HEK293 (cell line): ENCODE measurements at regions not wholly inside any gene's neighbourhood (a gene's known extent, or its start where the extent isn't known, plus 50 kb on each side); places are given as distances from the start of the nearest gene placed in this dataset.

Source experiments
- BCL11A ChIP-seq: fragments of 450-650 bp; formaldehyde crosslinking; IDR thresholded peaks from 2 replicates; pipeline ENCODE4 v1.5.1; 2016; ENCODE audit warnings: low read depth, missing biosample characterization, missing genetic modification characterization
- FEZF1 ChIP-seq: fragments of 450-650 bp; formaldehyde crosslinking; IDR thresholded peaks from 2 replicates; pipeline ENCODE4 v1.5.1; 2016; ENCODE audit warnings: missing biosample characterization, missing genetic modification characterization
- GFI1B ChIP-seq: fragments of 450-650 bp; formaldehyde crosslinking; IDR thresholded peaks from 2 replicates; pipeline ENCODE4 v1.5.1; 2016; ENCODE audit warnings: missing biosample characterization, missing genetic modification characterization
- GLI2 ChIP-seq: fragments of 450-650 bp; formaldehyde crosslinking; IDR thresholded peaks from 2 replicates; pipeline ENCODE4; 2017; ENCODE audit warnings: missing biosample characterization, missing genetic modification characterization, low read depth, borderline replicate concordance
- GLIS1 ChIP-seq: fragments of 450-650 bp; formaldehyde crosslinking; IDR thresholded peaks from 2 replicates; pipeline ENCODE4 v1.5.1; 2016; ENCODE audit warnings: missing biosample characterization, missing genetic modification characterization
- GLIS2 ChIP-seq: fragments of 450-650 bp; formaldehyde crosslinking; IDR thresholded peaks from 2 replicates; pipeline ENCODE4 v1.5.1; 2016; ENCODE audit warnings: missing biosample characterization, missing genetic modification characterization
- HOXA7 ChIP-seq: sonication (generic); formaldehyde crosslinking; IDR thresholded peaks from 2 replicates; pipeline ENCODE4 v1.8.1; 2022; ENCODE audit warnings: missing genetic modification reagents, borderline replicate concordance
- HOXC10 ChIP-seq: sonication (generic); formaldehyde crosslinking; IDR thresholded peaks from 2 replicates; pipeline ENCODE4 v1.8.1; 2023; ENCODE audit warnings: mild to moderate bottlenecking, missing genetic modification reagents
- KLF10 ChIP-seq: fragments of 450-650 bp; IDR thresholded peaks from 2 replicates; pipeline ENCODE4 v1.5.1; 2018; ENCODE audit warnings: missing biosample characterization, mild to moderate bottlenecking, missing genetic modification characterization
- KLF16 ChIP-seq: fragments of 450-650 bp; formaldehyde crosslinking; IDR thresholded peaks from 2 replicates; pipeline ENCODE4 v1.5.1; 2017; ENCODE audit warnings: missing biosample characterization, missing genetic modification characterization
- OVOL3 ChIP-seq: fragments of 450-650 bp; formaldehyde crosslinking; IDR thresholded peaks from 2 replicates; pipeline ENCODE4 v1.5.1; 2016; ENCODE audit warnings: missing biosample characterization, missing genetic modification characterization
- PRDM10 ChIP-seq: fragments of 450-650 bp; formaldehyde crosslinking; IDR thresholded peaks from 2 replicates; pipeline ENCODE4 v1.5.1; 2016; ENCODE audit warnings: missing biosample characterization, missing genetic modification characterization
- SP2 ChIP-seq: fragments of 450-650 bp; formaldehyde crosslinking; IDR thresholded peaks from 2 replicates; pipeline ENCODE4 v1.5.1; 2016; ENCODE audit warnings: missing biosample characterization, missing genetic modification characterization
- SP7 ChIP-seq: fragments of 450-650 bp; formaldehyde crosslinking; IDR thresholded peaks from 2 replicates; pipeline ENCODE4 v1.5.1; 2016; ENCODE audit warnings: missing biosample characterization, missing genetic modification characterization
- TCF7L2 ChIP-seq: IDR thresholded peaks from 2 replicates; pipeline ENCODE4 v1.6.1; 2011; ENCODE audit warnings: low read depth, mild to moderate bottlenecking, inconsistent platforms, low read length, moderate library complexity, borderline replicate concordance
- WT1 ChIP-seq: fragments of 450-650 bp; formaldehyde crosslinking; IDR thresholded peaks from 2 replicates; pipeline ENCODE4 v1.5.1; 2016; ENCODE audit warnings: missing biosample characterization, missing genetic modification characterization
- ZBTB48 ChIP-seq: fragments of 450-650 bp; formaldehyde crosslinking; IDR thresholded peaks from 2 replicates; pipeline ENCODE4 v1.5.1; 2016; ENCODE audit warnings: missing biosample characterization, missing genetic modification characterization
- ZFP41 ChIP-seq: fragments of 450-650 bp; formaldehyde crosslinking; IDR thresholded peaks from 2 replicates; pipeline ENCODE4 v1.5.1; 2016; ENCODE audit warnings: missing biosample characterization, missing genetic modification characterization, borderline replicate concordance
- ZNF133 ChIP-seq: fragments of 450-650 bp; formaldehyde crosslinking; IDR thresholded peaks from 2 replicates; pipeline ENCODE4 v1.5.1; 2016; ENCODE audit warnings: missing biosample characterization, missing genetic modification characterization
- ZNF146 ChIP-seq: fragments of 450-650 bp; formaldehyde crosslinking; IDR thresholded peaks from 2 replicates; pipeline ENCODE4 v1.5.1; 2016; ENCODE audit warnings: missing biosample characterization, missing genetic modification characterization
- ZNF169 ChIP-seq: fragments of 450-650 bp; formaldehyde crosslinking; IDR thresholded peaks from 2 replicates; pipeline ENCODE4 v1.5.1; 2016; ENCODE audit warnings: missing biosample characterization, missing genetic modification characterization
- ZNF175 ChIP-seq: fragments of 450-650 bp; formaldehyde crosslinking; IDR thresholded peaks from 2 replicates; pipeline ENCODE4 v1.5.1; 2016; ENCODE audit warnings: missing biosample characterization, missing genetic modification characterization
- ZNF184 ChIP-seq: fragments of 450-650 bp; IDR thresholded peaks from 2 replicates; pipeline ENCODE4 v1.5.1; 2018; ENCODE audit warnings: missing biosample characterization, mild to moderate bottlenecking, missing genetic modification characterization
- ZNF239 ChIP-seq: fragments of 450-650 bp; formaldehyde crosslinking; IDR thresholded peaks from 2 replicates; pipeline ENCODE4 v1.5.1; 2016; ENCODE audit warnings: missing biosample characterization, missing genetic modification characterization
- ZNF280C ChIP-seq: fragments of 450-650 bp; formaldehyde crosslinking; IDR thresholded peaks from 2 replicates; pipeline ENCODE4 v1.5.1; 2016; ENCODE audit warnings: missing biosample characterization, missing genetic modification characterization
- ZNF324 ChIP-seq: fragments of 450-650 bp; formaldehyde crosslinking; IDR thresholded peaks from 2 replicates; pipeline ENCODE4 v1.5.1; 2016; ENCODE audit warnings: missing biosample characterization, missing genetic modification characterization
- ZNF354C ChIP-seq: fragments of 450-650 bp; formaldehyde crosslinking; IDR thresholded peaks from 2 replicates; pipeline ENCODE4 v1.5.1; 2016; ENCODE audit warnings: missing biosample characterization, missing genetic modification characterization, low read depth, borderline replicate concordance
- ZNF37A ChIP-seq: fragments of 450-650 bp; IDR thresholded peaks from 2 replicates; pipeline ENCODE4 v1.5.1; 2018; ENCODE audit warnings: missing biosample characterization, missing genetic modification characterization
- ZNF391 ChIP-seq: fragments of 450-650 bp; formaldehyde crosslinking; IDR thresholded peaks from 2 replicates; pipeline ENCODE4 v1.5.1; 2016; ENCODE audit warnings: low read depth, missing biosample characterization, missing genetic modification characterization, borderline replicate concordance
- ZNF394 ChIP-seq: fragments of 450-650 bp; formaldehyde crosslinking; IDR thresholded peaks from 2 replicates; pipeline ENCODE4 v1.5.1; 2016; ENCODE audit warnings: missing biosample characterization, missing genetic modification characterization, mild to moderate bottlenecking, moderate library complexity, borderline replicate concordance
- ZNF416 ChIP-seq: fragments of 450-650 bp; formaldehyde crosslinking; IDR thresholded peaks from 2 replicates; pipeline ENCODE4 v1.5.1; 2016; ENCODE audit warnings: missing biosample characterization, missing genetic modification characterization
- ZNF433 ChIP-seq: fragments of 450-650 bp; formaldehyde crosslinking; IDR thresholded peaks from 2 replicates; pipeline ENCODE4 v1.5.1; 2016; ENCODE audit warnings: missing biosample characterization, missing genetic modification characterization, low read depth
- ZNF501 ChIP-seq: fragments of 450-650 bp; formaldehyde crosslinking; IDR thresholded peaks from 2 replicates; pipeline ENCODE4 v1.5.1; 2016; ENCODE audit warnings: missing biosample characterization, missing genetic modification characterization
- ZNF558 ChIP-seq: fragments of 450-650 bp; formaldehyde crosslinking; IDR thresholded peaks from 2 replicates; pipeline ENCODE4 v1.5.1; 2016; ENCODE audit warnings: missing biosample characterization, missing genetic modification characterization
- ZNF843 ChIP-seq: fragments of 450-650 bp; formaldehyde crosslinking; IDR thresholded peaks from 2 replicates; pipeline ENCODE4 v1.5.1; 2016; ENCODE audit warnings: missing biosample characterization, missing genetic modification characterization
- ZSCAN16 ChIP-seq: fragments of 450-650 bp; formaldehyde crosslinking; IDR thresholded peaks from 2 replicates; pipeline ENCODE4 v1.5.1; 2016; ENCODE audit warnings: missing biosample characterization, missing genetic modification characterization
- TF ChIP-seq, protein P1 (sequence below): fragments of 450-650 bp; formaldehyde crosslinking; IDR thresholded peaks from 2 replicates; pipeline ENCODE4 v1.5.1; 2017; ENCODE audit warnings: missing biosample characterization, missing genetic modification characterization

- no peak for TF ChIP-seq ZNF133 (tag by site-specific recombination)
- TF ChIP-seq GLI2 (tag by site-specific recombination): no peak
- TF ChIP-seq PRDM10 (tag by site-specific recombination): no peak
- TF ChIP-seq ZNF146 (tag by site-specific recombination): no peak
- 0 out of 2 replicates have a peak, but pooled peaks have one; percentile 22 for TF ChIP-seq WT1 (tag by site-specific recombination)
- no peak for TF ChIP-seq FEZF1 (tag by site-specific recombination)
- no peak for TF ChIP-seq ZNF843 (tag by site-specific recombination)
- no peak for TF ChIP-seq ZNF558 (tag by site-specific recombination)
- TF ChIP-seq ZNF324 (tag by site-specific recombination): no peak
- TF ChIP-seq ZNF433: no peak
- no peak for TF ChIP-seq ZNF354C
- no peak for TF ChIP-seq ZNF391 (tag by site-specific recombination)
- TF ChIP-seq ZNF175: no peak
- no peak for TF ChIP-seq ZNF394 (tag by site-specific recombination)
- no peak for TF ChIP-seq GLIS2
- no peak for TF ChIP-seq ZNF184
- TF ChIP-seq ZNF501: no peak
- no peak for TF ChIP-seq ZBTB48
- TF ChIP-seq ZNF416: no peak
- TF ChIP-seq SP2 (tag by site-specific recombination): no peak
- no peak for TF ChIP-seq OVOL3 (tag by site-specific recombination)
- TF ChIP-seq ZNF280C (tag by site-specific recombination): no peak
- peak; percentile 94 for TF ChIP-seq GFI1B
- TF ChIP-seq ZNF37A (tag by site-specific recombination): no peak
- TF ChIP-seq TCF7L2: no peak
- TF ChIP-seq BCL11A: no peak
- no peak for TF ChIP-seq ZNF169
- no peak for TF ChIP-seq ZFP41 (tag by site-specific recombination)
- no peak for TF ChIP-seq KLF10 (tag by site-specific recombination)
- TF ChIP-seq KLF16 (tag by site-specific recombination): no peak
- TF ChIP-seq HOXA7 (CRISPR knock-in tag): no peak
- no peak for TF ChIP-seq ZNF239 (tag by site-specific recombination)
- TF ChIP-seq HOXC10: no peak
- 0 out of 2 replicates have a peak, but pooled peaks have one; percentile 39 for TF ChIP-seq SP7 (tag by site-specific recombination)
- TF ChIP-seq GLIS1 (tag by site-specific recombination): peak; percentile 30; the same call in 1 of the 2 replicates
- no peak for TF ChIP-seq ZSCAN16 (tag by site-specific recombination)
- TF ChIP-seq, protein P1, sequence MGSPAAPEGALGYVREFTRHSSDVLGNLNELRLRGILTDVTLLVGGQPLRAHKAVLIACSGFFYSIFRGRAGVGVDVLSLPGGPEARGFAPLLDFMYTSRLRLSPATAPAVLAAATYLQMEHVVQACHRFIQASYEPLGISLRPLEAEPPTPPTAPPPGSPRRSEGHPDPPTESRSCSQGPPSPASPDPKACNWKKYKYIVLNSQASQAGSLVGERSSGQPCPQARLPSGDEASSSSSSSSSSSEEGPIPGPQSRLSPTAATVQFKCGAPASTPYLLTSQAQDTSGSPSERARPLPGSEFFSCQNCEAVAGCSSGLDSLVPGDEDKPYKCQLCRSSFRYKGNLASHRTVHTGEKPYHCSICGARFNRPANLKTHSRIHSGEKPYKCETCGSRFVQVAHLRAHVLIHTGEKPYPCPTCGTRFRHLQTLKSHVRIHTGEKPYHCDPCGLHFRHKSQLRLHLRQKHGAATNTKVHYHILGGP (tag by site-specific recombination): no peak
Observed at GRCh38 chr5:174793684-174794328, 69.4 kb downstream of the MSX2 start (continued).
